ENCODE measurements at regions not wholly inside any gene's neighbourhood (a gene's known extent, or its start where the extent isn't known, plus 50 kb on each side); places are given as distances from the start of the nearest gene placed in this dataset.

- no peak for DNase-seq
Observed at GRCh38 chr5:73395256-73395655, 53.3 kb downstream of the FOXD1 start.

GRCh38 chr5:73394610-73395009 lies 54.0 kb downstream of the FOXD1 start:
- DNase-seq: no peak

GRCh38 chr5:73393611-73394489 lies 54.7 kb downstream of the FOXD1 start:
- DNase-seq: no peak

GRCh38 chr5:73392775-73393174 lies 55.8 kb downstream of the FOXD1 start:
- DNase-seq: no peak

- no peak for DNase-seq
Observed at GRCh38 chr5:73391441-73391881, 57.1 kb downstream of the FOXD1 start.

GRCh38 chr5:73390972-73391371 lies 57.6 kb downstream of the FOXD1 start:
- no peak for DNase-seq

GRCh38 chr5:73388740-73389139 lies 59.8 kb downstream of the FOXD1 start:
- DNase-seq: no peak

- DNase-seq: no peak
Observed at GRCh38 chr5:73388306-73388684, 60.3 kb downstream of the FOXD1 start.

GRCh38 chr5:73387601-73388305 lies 60.8 kb downstream of the FOXD1 start:
- DNase-seq: no peak

GRCh38 chr5:73387149-73387591 lies 61.4 kb downstream of the FOXD1 start:
- no peak for DNase-seq

- DNase-seq: no peak
Observed at GRCh38 chr5:73384861-73385260, 63.7 kb downstream of the FOXD1 start.

- DNase-seq: no peak
Observed at GRCh38 chr5:73382401-73382740, 66.2 kb downstream of the FOXD1 start.

- DNase-seq: no peak
Observed at GRCh38 chr5:73381590-73382400, 66.8 kb downstream of the FOXD1 start.

- DNase-seq: no peak
Observed at GRCh38 chr5:73380710-73381589, 67.6 kb downstream of the FOXD1 start.

GRCh38 chr5:73380041-73380440 lies 68.5 kb downstream of the FOXD1 start:
- no peak for DNase-seq

- DNase-seq: no peak
Observed at GRCh38 chr5:73379435-73379834, 69.1 kb downstream of the FOXD1 start.

- DNase-seq: no peak
Observed at GRCh38 chr5:73378765-73379164, 69.8 kb downstream of the FOXD1 start.

- DNase-seq: no peak
Observed at GRCh38 chr5:73378070-73378469, 70.5 kb downstream of the FOXD1 start.

GRCh38 chr5:73376618-73377170 lies 71.9 kb downstream of the FOXD1 start:
- DNase-seq: peak; percentile 31

GRCh38 chr5:73375949-73376348 lies 72.6 kb downstream of the FOXD1 start:
- DNase-seq: no peak

- DNase-seq: no peak
Observed at GRCh38 chr5:73375191-73375545, 73.4 kb downstream of the FOXD1 start.

GRCh38 chr5:73374520-73375190 lies 73.9 kb downstream of the FOXD1 start:
- DNase-seq: peak; percentile 55

Data from amniotic stem cell (primary cell).